Mammary epithelial cell (primary cell): ENCODE measurements at regions not wholly inside any gene's neighbourhood (a gene's known extent, or its start where the extent isn't known, plus 50 kb on each side); places are given as distances from the start of the nearest gene placed in this dataset.

Experiments used
- EZH2 ChIP-seq: IDR thresholded peaks from 2 replicates; pipeline ENCODE4 v1.6.1; 2012; ENCODE audit warnings: low read length, inconsistent platforms, borderline replicate concordance
- TF ChIP-seq, protein P1 (sequence below), 2 donors: IDR thresholded peaks in 1 of 2; conservative IDR thresholded peaks in 1 of 2; 2 replicates each; pipeline ENCODE4 v1.5.1; 2011 to 2012; ENCODE audit warnings: inconsistent platforms in 2 of 2, low read length in 2 of 2, mild to moderate bottlenecking in 2 of 2, control low read depth in 1 of 2, low read depth in 1 of 2; ENCODE audit not compliant: insufficient read depth in 1 of 2; ENCODE audit errors: extremely low read depth in 1 of 2

DNA sequence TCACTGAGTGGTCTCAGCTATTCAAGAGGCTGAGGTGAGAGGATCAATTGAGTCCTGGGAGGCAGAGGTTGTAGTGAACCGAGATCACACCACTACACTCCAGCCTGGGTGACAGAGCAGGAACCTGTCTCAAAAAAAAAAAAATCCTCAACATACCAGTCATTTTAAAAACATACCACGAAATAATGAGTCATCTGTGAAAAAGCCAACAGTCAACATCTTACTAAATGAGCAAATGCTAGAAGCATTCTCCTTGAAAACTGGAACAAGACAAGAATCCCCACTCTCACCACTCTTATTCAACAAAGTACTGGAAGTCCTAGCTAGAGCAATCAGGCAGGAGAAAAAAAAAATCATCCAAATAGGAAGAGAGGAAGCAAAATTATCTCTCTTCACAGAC lies 104.0 kb upstream of the ARHGEF9 start:
- TF ChIP-seq, protein P1, sequence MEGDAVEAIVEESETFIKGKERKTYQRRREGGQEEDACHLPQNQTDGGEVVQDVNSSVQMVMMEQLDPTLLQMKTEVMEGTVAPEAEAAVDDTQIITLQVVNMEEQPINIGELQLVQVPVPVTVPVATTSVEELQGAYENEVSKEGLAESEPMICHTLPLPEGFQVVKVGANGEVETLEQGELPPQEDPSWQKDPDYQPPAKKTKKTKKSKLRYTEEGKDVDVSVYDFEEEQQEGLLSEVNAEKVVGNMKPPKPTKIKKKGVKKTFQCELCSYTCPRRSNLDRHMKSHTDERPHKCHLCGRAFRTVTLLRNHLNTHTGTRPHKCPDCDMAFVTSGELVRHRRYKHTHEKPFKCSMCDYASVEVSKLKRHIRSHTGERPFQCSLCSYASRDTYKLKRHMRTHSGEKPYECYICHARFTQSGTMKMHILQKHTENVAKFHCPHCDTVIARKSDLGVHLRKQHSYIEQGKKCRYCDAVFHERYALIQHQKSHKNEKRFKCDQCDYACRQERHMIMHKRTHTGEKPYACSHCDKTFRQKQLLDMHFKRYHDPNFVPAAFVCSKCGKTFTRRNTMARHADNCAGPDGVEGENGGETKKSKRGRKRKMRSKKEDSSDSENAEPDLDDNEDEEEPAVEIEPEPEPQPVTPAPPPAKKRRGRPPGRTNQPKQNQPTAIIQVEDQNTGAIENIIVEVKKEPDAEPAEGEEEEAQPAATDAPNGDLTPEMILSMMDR (conservative IDR thresholded peaks at IDR 0.05 in 1 of 2, IDR thresholded peaks at IDR 0.05 in 1 of 2; ENCODE audit: extremely low read depth in 1 of 2, insufficient read depth in 1 of 2, low read depth in 1 of 2, low read length in 2 of 2) = no peak
- TF ChIP-seq EZH2 = no peak
